NCI-H2107 treated with DMSO at 0.1 percent for 48 hours (cell line): ENCODE measurements at regions not wholly inside any gene's neighbourhood (a gene's known extent, or its start where the extent isn't known, plus 50 kb on each side); places are given as distances from the start of the nearest gene placed in this dataset.
"Not testable (repeated sequence)": the region's sequence is repeated elsewhere in the genome, so short reads cannot be mapped to it uniquely, and the experiment has no call there.

Experiments
- DNase-seq: peaks from one replicate; lab custom pipeline; 2025; ENCODE audit not compliant: unreplicated experiment; lab: John Stamatoyannopoulos, UW

GRCh38 chr7:149992366-149992765 lies 118.6 kb downstream of the ATP6V0E2 start:
- DNase-seq: not testable (repeated sequence)

DNA sequence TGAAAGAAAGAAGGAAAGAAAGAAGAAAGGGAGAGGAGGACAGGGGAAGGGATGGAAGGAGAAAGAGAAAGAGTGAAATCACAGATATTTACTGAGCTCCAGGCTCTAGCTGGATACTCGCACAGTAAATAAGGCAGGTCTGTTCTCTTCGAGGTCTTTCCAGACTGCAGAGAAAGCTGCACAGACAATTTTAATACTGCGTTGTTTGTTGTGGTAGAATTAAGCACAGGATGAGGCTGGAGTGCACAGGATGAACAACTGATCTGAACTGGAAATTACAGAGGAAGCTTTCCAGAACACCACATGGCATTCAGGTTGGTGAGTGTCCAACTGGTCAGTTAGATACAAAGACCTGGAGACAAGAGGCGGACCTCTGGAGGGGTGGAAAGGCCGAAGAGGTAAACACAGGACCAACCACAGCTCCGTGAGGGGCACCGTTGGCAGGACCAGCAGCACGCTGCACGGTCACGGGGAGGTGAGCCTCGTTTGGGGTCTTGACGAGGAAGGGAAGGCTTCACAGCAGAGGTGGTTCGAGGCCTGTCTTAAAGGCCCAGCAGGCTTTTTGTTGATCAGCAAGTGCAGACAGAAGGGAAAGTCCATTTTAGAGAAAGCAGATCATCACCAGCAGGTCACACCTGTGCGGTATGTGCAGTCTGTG lies 121.7 kb downstream of the ATP6V0E2 start:
- DNase-seq: not testable (repeated sequence)

- not testable (repeated sequence) for DNase-seq
Measured at GRCh38 chr7:150000780-150001599, 127.2 kb downstream of the ATP6V0E2 start.

GRCh38 chr7:150003304-150003810 lies 129.6 kb downstream of the ATP6V0E2 start:
- no peak for DNase-seq

DNA sequence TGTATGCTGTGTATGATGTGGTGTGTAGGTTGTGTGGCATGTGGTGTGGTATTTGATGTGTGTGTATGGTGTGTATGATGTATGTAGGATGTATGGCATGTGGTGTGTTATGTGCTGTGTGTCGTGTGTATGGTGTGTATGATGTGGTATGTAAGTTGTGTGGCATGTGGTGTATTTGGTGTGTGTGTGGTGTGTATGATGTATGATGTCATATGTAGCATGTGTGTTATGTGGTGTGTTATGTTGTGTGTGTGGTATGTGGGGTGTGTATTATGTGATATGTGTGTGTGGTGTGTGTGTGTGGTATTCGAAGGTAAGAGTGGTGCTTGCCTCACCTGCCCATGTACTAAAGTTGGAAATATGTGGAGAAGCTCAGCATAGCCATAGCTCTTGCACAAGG lies 130.2 kb downstream of the ATP6V0E2 start:
- DNase-seq: not testable (repeated sequence)

DNA sequence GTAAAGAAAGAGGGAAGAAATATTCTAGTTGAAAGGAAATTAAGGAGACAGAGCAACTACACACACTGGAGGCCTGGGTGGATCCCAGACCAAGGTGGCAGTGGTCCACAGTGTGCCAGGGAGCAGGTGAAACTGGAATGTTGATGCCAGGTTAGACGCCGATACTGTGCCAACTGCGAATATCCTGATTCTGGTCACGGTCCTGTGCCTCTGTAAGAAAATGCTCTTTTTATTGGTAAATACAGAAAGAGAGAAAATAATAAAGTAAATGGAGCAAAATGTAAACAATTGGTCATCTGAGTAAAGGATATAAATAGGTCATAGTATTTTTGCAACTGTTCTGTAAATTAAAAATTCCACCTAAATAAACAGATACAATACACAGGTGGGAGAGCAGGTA lies 131.1 kb downstream of the ATP6V0E2 start:
- DNase-seq: not testable (repeated sequence)

DNA sequence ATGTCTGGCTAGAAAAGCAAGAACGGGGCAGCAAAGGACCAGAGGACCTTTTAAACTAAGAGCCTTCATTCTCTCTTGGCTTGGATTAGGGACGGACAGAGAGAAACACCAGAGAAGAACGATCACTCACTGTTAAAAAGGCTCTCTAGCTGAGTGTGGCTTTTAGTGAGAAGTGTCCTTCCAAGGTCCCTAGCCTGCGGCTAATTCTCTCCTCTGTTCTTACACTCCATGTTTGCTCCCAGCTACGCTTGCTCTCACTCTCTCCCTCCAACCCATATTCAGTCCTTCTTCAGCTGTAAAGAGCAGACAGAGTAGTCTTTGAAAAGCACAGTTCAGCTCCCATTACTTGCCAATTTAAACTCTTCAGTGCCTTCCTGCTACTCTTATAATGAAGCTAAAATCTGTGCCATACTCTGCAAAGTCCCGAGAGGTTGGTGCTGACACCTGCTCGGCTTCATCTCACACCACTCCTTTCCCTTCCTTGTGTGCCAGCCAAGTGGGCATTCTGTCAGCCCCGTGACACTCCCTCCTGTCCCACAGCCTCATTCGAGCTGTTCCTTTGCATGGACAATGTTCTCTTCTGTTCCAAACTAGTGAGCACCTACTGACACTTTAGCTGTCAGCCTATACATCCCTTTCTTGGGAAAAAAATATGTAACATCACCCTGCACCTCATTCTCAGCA lies 136.0 kb downstream of the ATP6V0E2 start:
- not testable (repeated sequence) for DNase-seq

DNA sequence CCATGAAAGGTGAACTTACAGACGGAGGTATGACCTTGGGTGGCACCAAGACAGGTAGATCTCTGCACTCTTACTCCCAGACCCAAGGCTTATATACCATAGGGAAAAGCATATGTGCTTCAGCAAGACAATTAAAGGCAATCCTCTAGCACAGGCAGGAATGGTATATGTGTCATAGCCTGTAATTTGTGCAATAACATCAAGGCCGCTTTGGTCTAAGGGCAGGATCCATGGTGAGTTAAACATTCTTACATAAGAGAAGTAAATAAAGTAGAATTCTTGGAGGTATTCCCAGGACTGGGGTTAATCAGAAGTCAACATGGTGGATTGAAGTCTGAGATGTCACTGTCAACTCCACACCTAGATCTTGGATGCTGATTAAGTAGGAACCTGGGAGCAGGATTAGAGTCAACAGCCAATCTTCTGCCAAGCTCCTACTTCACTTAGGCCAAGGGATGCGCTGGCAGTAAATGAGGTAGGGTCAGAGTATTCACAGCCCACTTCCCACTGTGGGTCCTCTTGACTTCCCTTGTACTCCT lies 143.0 kb downstream of the ATP6V0E2 start:
- not testable (repeated sequence) for DNase-seq

DNA sequence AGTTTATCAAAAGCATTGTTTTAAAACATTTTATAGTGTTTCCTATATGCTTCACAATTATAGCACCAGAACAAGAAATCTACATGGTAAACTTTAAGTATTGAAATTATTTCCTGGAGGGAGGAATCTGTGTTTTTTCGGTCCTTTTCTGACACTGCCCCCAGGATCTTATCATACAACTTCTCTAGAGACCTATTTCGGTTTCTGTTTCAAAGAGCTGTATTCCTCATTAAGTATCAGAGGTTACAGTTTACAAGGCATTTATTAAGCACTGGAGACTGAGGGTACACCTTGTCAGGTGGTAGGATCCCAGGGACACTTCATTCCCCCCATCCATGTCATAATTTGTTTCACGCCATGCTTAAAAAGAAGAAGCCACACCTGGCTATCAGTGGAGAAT lies 146.4 kb downstream of the ATP6V0E2 start:
- DNase-seq: not testable (repeated sequence)

DNA sequence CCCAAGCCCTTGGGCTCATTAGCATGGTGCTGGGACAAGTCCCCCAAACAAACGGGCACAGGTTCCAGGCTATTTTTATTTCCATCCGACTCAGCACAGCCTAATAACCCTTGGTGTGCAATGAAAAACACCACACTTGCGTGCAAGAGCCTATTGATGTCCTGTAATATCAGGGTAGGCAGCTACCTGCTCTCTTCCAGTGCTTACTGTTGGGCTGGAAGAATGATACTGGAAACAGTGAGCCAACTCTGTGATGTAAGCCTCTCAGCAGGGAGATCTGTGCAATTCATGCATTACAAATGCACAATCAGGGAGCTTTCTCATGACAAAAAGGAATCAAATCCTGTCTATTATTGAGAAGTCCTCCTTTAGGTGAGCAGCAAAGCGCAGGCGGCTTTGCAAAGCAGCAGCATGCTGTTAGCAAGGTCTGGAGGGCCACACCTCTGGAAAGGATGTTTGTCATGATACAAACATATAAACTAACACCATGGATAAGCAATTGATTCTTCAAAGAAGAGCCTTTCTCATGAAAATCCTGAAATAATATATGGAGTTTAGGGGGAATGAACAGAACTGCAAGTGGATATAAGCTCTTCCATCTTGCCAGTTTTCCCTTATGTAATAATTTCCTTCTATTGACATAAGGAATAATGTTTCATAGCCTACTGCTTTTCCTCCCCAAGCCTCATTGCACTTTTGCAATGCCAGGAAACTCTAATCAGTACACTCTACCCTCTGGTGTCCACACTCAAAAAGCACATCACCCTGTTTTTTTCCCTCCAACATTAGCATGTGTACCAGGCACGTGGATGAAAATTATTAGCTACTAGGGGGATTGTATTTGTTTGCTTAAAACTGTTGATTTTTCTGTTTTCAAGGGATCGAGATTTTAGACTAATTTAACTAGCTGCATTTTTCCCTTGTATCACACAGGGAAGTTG lies 151.1 kb downstream of the ATP6V0E2 start:
- DNase-seq: not testable (repeated sequence)

- DNase-seq: not testable (repeated sequence)
Measured at GRCh38 chr7:150025802-150026201, 152.0 kb downstream of the ATP6V0E2 start.

DNA sequence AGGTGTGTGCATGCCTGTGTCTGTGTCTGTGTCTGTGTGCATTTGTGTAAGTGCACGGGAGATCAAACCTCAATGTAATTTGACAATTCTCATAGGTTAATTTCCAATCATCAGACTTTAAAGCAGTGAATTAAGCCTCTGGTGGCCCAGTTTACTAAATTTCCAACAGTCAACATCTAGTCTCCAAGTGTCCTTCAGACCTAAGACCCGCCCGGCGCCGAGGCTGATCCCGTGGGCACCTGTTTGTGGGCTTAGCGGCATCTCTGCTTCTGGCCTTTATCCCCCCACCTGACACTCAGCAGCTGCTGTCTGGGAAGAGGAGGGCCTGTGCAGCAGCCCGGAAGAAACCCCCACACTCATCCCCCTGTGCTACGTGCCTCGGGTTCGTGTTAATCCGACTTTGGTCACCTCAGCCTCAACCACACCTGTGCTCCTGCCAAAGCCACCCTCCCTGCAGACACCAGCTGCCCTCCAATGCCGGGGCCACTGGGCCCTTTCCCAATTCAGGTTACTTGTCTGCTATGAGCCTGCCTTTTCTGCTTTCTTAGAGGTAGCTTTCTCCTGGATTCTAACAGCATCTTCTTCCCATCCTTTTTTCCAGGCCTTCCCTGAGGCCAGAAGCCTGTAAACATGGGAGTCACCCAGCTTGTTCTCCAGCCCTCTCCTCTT lies 154.7 kb downstream of the ATP6V0E2 start:
- not testable (repeated sequence) for DNase-seq

- DNase-seq: not testable (repeated sequence)
Measured at GRCh38 chr7:150029013-150029389, 155.2 kb downstream of the ATP6V0E2 start.

- DNase-seq: not testable (repeated sequence)
Measured at GRCh38 chr7:150031733-150032132, 158.0 kb downstream of the ATP6V0E2 start.

GRCh38 chr7:150033711-150034110 lies 159.9 kb downstream of the ATP6V0E2 start:
- DNase-seq: not testable (repeated sequence)

DNA sequence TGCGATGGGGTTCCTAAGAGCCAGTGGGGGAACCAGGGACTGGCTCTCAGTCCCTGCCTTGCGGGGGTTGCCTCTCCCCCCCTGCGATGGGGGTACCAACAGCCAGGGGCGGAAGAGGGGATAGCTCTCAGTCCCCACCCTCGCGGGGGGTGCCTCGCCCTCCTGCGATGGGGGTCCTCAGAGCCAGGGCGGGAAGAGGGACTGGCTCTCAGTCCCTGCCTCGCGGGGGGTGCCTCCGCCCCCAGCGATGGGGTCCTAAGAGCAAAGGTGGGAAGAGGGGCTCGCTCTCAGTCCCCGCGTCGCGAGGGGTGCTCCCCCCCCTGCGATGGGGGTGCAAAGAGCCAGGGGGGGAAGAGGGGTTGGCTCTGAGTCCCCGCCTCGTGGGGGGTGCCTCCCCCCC lies 162.0 kb downstream of the ATP6V0E2 start:
- not testable (repeated sequence) for DNase-seq

GRCh38 chr7:150039061-150039460 lies 165.3 kb downstream of the ATP6V0E2 start:
- not testable (repeated sequence) for DNase-seq

DNA sequence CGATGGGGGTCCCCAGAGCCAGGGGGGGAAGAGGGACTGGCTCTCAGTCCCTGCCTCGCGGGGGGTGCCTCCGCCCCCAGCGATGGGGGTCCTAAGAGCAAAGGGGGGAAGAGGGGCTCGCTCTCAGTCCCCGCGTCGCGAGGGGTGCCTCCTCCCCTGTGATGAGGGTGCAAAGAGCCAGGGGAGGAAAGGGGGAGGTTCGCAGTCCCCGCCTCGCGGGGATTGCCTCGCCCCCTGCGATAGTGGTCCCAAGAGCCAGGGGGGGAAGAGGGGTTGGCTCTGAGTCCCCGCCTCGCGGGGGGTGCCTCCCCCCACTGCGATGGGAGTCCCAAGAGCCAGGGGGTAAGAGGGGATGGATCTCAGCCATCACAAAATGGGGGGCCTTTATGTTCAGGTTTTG lies 168.5 kb downstream of the ATP6V0E2 start:
- not testable (repeated sequence) for DNase-seq

GRCh38 chr7:150044771-150045170 lies 171.0 kb downstream of the ATP6V0E2 start:
- DNase-seq: not testable (repeated sequence)
